Stomach (tissue), 4 donors: ENCODE measurements at regions not wholly inside any gene's neighbourhood (a gene's known extent, or its start where the extent isn't known, plus 50 kb on each side); places are given as distances from the start of the nearest gene placed in this dataset.

ENCODE experiments used
- POLR2A ChIP-seq, 4 donors: fragments of 450-650 bp; IDR thresholded peaks; one replicate each; pipeline ENCODE4 v1.6.1; 2016; ENCODE audit warnings: antibody characterized with exemption in 4 of 4, control low read depth in 2 of 4, mild to moderate bottlenecking in 1 of 4, moderate library complexity in 1 of 4
- POLR2AphosphoS5 ChIP-seq, 3 donors: sonication (generic); formaldehyde crosslinking; IDR thresholded peaks; one replicate each; pipeline ENCODE4 v1.6.1; 2016; ENCODE audit warnings: antibody characterized with exemption in 3 of 3
- TF ChIP-seq, protein P1 (sequence below), 7 experiments: fragments of 450-650 bp in 4 of 7; fragments of 200-600 bp in 3 of 7; sonication (generic) in 3 of 7; IDR thresholded peaks; one replicate each; pipeline ENCODE4 v1.5.1; 2016 to 2019; ENCODE audit warnings: antibody characterized with exemption in 7 of 7, control low read depth in 2 of 7, mild to moderate bottlenecking in 1 of 7

GRCh38 chr3:145286937-145287336 lies 874.0 kb downstream of the PLOD2 start:
- TF ChIP-seq, protein P1, sequence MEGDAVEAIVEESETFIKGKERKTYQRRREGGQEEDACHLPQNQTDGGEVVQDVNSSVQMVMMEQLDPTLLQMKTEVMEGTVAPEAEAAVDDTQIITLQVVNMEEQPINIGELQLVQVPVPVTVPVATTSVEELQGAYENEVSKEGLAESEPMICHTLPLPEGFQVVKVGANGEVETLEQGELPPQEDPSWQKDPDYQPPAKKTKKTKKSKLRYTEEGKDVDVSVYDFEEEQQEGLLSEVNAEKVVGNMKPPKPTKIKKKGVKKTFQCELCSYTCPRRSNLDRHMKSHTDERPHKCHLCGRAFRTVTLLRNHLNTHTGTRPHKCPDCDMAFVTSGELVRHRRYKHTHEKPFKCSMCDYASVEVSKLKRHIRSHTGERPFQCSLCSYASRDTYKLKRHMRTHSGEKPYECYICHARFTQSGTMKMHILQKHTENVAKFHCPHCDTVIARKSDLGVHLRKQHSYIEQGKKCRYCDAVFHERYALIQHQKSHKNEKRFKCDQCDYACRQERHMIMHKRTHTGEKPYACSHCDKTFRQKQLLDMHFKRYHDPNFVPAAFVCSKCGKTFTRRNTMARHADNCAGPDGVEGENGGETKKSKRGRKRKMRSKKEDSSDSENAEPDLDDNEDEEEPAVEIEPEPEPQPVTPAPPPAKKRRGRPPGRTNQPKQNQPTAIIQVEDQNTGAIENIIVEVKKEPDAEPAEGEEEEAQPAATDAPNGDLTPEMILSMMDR (IDR thresholded peaks at IDR 0.05): no peak
- TF ChIP-seq POLR2A (IDR thresholded peaks at IDR 0.05): no peak
- TF ChIP-seq POLR2AphosphoS5 (IDR thresholded peaks at IDR 0.05): no peak
